ENCODE measurements at regions not wholly inside any gene's neighbourhood (a gene's known extent, or its start where the extent isn't known, plus 50 kb on each side); places are given as distances from the start of the nearest gene placed in this dataset.

DNA sequence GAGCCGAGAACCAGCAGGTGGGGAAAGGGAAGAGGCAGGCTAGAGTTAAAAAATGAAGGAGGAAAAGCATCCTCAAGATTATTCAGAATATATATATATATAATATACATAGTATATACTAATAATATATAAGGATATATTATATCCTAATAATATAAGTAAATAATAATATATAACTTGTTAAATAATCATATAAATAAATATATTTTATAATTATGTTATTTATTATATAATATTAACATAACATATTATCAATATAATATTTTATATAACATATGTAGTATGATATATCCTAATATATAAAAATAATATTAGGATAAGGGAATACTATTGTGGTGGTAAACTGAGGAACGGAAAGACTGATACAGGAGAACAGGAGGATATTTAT lies 171.8 kb downstream of the TRIM27 start:
- Histone ChIP-seq H3K4me3 (no peak overlapping the region), H3K9me3 (no peaks in the 10 kb centered on the region), H3K27me3 (peaks cover 0 to 29% of the 10 kb centered on the region in 2 donors), H3K4me1 (no peaks in the 10 kb centered on the region), H3K36me3 (no peaks in the 10 kb centered on the region), H3K27ac (no peak overlapping the region)
- ATAC-seq (no peak), DNase-seq (no peak)
- intact Hi-C loops (cut with DNase I): no loop called here
- WGBS (ENCODE audit: insufficient coverage, low coverage, low lambda C conversion rate, missing lambda C conversion rate): 68% methylated on average over 2 of the region's 2 CpGs
- TF ChIP-seq, protein P1, sequence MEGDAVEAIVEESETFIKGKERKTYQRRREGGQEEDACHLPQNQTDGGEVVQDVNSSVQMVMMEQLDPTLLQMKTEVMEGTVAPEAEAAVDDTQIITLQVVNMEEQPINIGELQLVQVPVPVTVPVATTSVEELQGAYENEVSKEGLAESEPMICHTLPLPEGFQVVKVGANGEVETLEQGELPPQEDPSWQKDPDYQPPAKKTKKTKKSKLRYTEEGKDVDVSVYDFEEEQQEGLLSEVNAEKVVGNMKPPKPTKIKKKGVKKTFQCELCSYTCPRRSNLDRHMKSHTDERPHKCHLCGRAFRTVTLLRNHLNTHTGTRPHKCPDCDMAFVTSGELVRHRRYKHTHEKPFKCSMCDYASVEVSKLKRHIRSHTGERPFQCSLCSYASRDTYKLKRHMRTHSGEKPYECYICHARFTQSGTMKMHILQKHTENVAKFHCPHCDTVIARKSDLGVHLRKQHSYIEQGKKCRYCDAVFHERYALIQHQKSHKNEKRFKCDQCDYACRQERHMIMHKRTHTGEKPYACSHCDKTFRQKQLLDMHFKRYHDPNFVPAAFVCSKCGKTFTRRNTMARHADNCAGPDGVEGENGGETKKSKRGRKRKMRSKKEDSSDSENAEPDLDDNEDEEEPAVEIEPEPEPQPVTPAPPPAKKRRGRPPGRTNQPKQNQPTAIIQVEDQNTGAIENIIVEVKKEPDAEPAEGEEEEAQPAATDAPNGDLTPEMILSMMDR (IDR thresholded peaks at IDR 0.05): no peak
- no peak for TF ChIP-seq POLR2A (IDR thresholded peaks at IDR 0.05)

DNA sequence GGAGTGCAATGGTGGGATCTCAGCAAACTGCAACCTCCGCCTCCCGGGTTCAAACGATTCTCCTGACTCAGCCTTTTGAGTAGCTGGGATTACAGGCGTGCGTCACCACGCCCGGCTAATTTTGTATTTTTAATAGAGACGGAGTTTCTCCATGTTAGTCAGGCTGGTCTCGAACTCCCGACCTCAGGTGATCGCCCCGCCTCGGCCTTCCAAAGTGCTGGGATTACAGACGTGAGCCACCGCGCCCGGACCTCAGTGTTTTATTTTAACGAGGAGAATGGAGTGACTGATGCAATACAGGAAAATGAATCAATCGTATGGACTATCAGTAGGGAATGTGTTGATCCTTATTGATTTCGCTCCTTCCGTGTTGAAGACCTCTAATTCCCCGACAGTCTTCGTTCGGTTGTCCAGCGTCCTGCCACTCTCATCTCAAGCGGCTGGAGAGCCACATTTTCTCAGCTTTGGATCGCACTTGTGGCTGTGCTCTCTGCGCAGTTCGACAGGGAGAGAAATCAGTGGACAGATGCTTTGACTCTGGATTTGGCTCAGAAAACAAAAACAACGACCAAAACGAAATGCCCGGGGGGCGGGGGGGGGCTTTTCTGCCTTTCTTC lies 166.2 kb downstream of the TRIM27 start:
- Histone ChIP-seq H3K27ac (no peak overlapping the region), H3K4me3 (no peak overlapping the region), H3K36me3 (no peaks in the 10 kb centered on the region), H3K9me3 (no peaks in the 10 kb centered on the region), H3K27me3 (no peaks in the 10 kb centered on the region), H3K4me1 (no peaks in the 10 kb centered on the region)
- WGBS (ENCODE audit: insufficient coverage, low coverage, low lambda C conversion rate, missing lambda C conversion rate): 31% methylated on average over 25 of the region's 33 CpGs
- intact Hi-C loops (cut with DNase I): no loop called here
- no peak for ATAC-seq
- DNase-seq: no peak
- no peak for TF ChIP-seq POLR2A (IDR thresholded peaks at IDR 0.05)
- TF ChIP-seq, protein P1 (IDR thresholded peaks at IDR 0.05): no peak

DNA sequence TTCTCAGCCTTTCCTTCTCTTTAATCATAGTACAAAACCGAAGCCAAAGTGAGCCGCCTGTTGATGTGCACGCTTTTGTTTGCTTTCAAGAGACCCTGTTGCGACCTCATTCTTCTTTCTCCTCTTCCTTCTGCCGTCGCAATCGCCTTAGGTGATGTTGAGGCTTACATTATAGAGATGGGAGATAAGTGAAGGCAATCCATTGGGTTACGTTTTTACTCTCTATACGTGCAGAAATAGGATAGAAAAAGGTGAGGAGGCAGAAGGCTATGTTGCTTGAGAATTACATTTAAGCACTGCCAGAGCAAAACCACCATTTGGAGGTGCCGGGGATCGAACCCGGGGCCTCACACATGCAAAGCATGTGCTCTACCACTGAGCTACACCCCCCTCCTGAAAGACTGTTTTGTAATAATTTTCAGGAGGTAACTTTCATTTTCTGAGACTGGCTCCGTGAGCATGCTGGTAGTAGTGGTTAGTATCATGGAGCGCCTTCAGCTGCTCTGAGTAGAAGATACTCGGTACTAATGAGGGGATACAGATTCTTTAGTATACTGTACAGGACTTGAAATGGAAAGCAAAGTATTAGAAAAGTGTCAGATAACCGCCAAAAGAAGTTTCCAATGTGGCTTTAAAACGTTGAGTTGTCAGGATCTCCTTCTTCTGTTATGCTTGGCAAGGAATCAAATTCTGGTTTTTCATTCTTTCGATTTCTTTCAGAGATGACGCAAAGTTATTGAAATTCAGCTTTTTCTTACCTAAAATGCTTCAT lies 165.6 kb downstream of the TRIM27 start:
- Histone ChIP-seq H3K4me1 (no peaks in the 10 kb centered on the region), H3K27ac (no peak overlapping the region), H3K36me3 (no peaks in the 10 kb centered on the region), H3K27me3 (no peaks in the 10 kb centered on the region), H3K9me3 (no peaks in the 10 kb centered on the region), H3K4me3 (no peak overlapping the region)
- peak in 1 of 4 donors; percentile 27 for ATAC-seq
- 20% methylated on average over 19 of the region's 19 CpGs for WGBS (ENCODE audit: insufficient coverage, low coverage, low lambda C conversion rate, missing lambda C conversion rate)
- intact Hi-C loops (cut with DNase I): no loop called here
- TF ChIP-seq, protein P1 (IDR thresholded peaks at IDR 0.05): no peak
- DNase-seq: no peak

DNA sequence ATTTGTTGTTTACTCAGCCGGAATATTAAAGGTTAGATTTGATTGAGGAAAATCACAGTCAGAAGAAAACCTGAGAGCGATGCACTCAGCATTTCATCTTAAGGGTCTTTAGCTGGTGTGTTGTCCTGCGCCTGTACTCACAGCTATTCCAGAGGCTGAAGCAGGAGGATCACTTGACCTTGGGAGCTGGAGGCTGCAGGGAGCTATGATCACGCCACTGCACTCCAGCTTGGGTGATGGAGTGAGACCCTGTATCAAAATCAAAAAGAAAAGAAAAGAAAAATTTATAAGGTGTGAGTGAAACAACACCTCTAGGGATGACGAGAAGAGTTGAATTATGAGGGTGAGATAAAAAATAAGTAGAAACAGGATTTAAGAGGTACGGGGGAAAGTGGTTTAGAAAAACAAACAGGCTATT lies 165.0 kb downstream of the TRIM27 start:
- no peak overlapping the region for H3K27ac ChIP-seq
- H3K4me3 ChIP-seq: no peak overlapping the region
- H3K36me3 ChIP-seq: no peaks in the 10 kb centered on the region
- H3K4me1 ChIP-seq: no peaks in the 10 kb centered on the region
- intact Hi-C loops (cut with DNase I): no loop called here
- peaks cover 0 to 1% of the 10 kb centered on the region in 2 donors for H3K27me3 ChIP-seq
- no peak for DNase-seq
- no peak for TF ChIP-seq POLR2A (IDR thresholded peaks at IDR 0.05)
- TF ChIP-seq, protein P1 (IDR thresholded peaks at IDR 0.05): no peak
- WGBS (ENCODE audit: insufficient coverage, low coverage, low lambda C conversion rate, missing lambda C conversion rate): 59% methylated on average over 6 of the region's 6 CpGs
- no peaks in the 10 kb centered on the region for H3K9me3 ChIP-seq
- no peak for ATAC-seq

All from right lobe of liver (tissue), 6 donors.